ENCODE measurements at regions not wholly inside any gene's neighbourhood (a gene's known extent, or its start where the extent isn't known, plus 50 kb on each side); places are given as distances from the start of the nearest gene placed in this dataset.

GRCh38 chr14:34065236-34065635 is 114.4 kb upstream of the EGLN3 start:
- H3K27me3 ChIP-seq (ENCODE audit: control insufficient read depth in 1 of 2, insufficient read depth in 2 of 2, low read length in 2 of 2): peaks cover under 1 to 22% of the 10 kb centered on the region in 2 experiments; a peak in 3 of 5 replicates
- no TSS peak for BruUV-seq (replicated peaks)
- POLR2A ChIA-PET: no interaction called here
- WGBS (ENCODE audit: low lambda C conversion rate): 68% methylated on average over 4 of the region's 4 CpGs
- no peaks in the 10 kb centered on the region for H3K36me3 ChIP-seq (replicated peaks in 1 of 2; ENCODE audit: control insufficient read depth in 1 of 2, insufficient read depth in 2 of 2, low read length in 2 of 2)
- H3K4me1 ChIP-seq (ENCODE audit: insufficient read depth, low read length): peaks cover 30% of the 10 kb centered on the region
- no peak overlapping the region for H3K27ac ChIP-seq (ENCODE audit: extremely low read length, insufficient read depth, low read length)
- no peak overlapping the region for H3K4me3 ChIP-seq (replicated peaks in 1 of 3; ENCODE audit: insufficient read depth in 1 of 3, low read depth in 2 of 3, low read length in 3 of 3)
- H2AFZ ChIP-seq (ENCODE audit: low read length): no peak overlapping the region
- no peak overlapping the region for H3K4me2 ChIP-seq (ENCODE audit: low read depth, low read length)
- DNase-seq (ENCODE audit: low spot score): no peak
- no peaks in the 10 kb centered on the region for H3K79me2 ChIP-seq (ENCODE audit: insufficient read depth, low read length)
- no peak for FAIRE-seq
- in situ Hi-C loops (cut with HindIII; ENCODE audit: extremely low pct_ligation_motif_present, low pct_unique_long_range_greater_than_20kb) (no loop called here), intact Hi-C loops (cut with micrococcal nuclease; ENCODE audit: unreplicated experiment) (no loop called here)
- ATAC-seq: no peak
- H3K9me3 ChIP-seq (ENCODE audit: low read length): peaks cover 6% of the 10 kb centered on the region; the same call in 1 of the 2 replicates
- CTCF ChIA-PET (ENCODE audit: low intra/inter-chr PET ratio, low total read pairs): no interaction called here
- H3K9ac ChIP-seq (ENCODE audit: insufficient read depth, low read depth, low read length): no peak overlapping the region
- H4K20me1 ChIP-seq (ENCODE audit: insufficient read depth, low read length): no peaks in the 10 kb centered on the region
- TF ChIP-seq U2AF2 (IDR thresholded peaks at IDR 0.05; ENCODE audit: low read depth, low read length) (no peak), RBM22 (optimal IDR thresholded peaks at IDR 0.05; ENCODE audit: low read length) (no peak), ZNF749 (CRISPR knock-in tag; IDR thresholded peaks at IDR 0.05; ENCODE audit: borderline replicate concordance) (no peak), YEATS4 (CRISPR knock-in tag; IDR thresholded peaks at IDR 0.05; ENCODE audit: borderline replicate concordance) (no peak), NPAS2 (CRISPR knock-in tag; IDR thresholded peaks at IDR 0.05; ENCODE audit: borderline replicate concordance) (no peak), ZNF788 (CRISPR knock-in tag; IDR thresholded peaks at IDR 0.05; ENCODE audit: borderline replicate concordance) (0 out of 2 replicates have a peak, but pooled peaks have one; percentile 20), ZNF335 (CRISPR knock-in tag; IDR thresholded peaks at IDR 0.05) (no peak)
- TF ChIP-seq, protein P1, sequence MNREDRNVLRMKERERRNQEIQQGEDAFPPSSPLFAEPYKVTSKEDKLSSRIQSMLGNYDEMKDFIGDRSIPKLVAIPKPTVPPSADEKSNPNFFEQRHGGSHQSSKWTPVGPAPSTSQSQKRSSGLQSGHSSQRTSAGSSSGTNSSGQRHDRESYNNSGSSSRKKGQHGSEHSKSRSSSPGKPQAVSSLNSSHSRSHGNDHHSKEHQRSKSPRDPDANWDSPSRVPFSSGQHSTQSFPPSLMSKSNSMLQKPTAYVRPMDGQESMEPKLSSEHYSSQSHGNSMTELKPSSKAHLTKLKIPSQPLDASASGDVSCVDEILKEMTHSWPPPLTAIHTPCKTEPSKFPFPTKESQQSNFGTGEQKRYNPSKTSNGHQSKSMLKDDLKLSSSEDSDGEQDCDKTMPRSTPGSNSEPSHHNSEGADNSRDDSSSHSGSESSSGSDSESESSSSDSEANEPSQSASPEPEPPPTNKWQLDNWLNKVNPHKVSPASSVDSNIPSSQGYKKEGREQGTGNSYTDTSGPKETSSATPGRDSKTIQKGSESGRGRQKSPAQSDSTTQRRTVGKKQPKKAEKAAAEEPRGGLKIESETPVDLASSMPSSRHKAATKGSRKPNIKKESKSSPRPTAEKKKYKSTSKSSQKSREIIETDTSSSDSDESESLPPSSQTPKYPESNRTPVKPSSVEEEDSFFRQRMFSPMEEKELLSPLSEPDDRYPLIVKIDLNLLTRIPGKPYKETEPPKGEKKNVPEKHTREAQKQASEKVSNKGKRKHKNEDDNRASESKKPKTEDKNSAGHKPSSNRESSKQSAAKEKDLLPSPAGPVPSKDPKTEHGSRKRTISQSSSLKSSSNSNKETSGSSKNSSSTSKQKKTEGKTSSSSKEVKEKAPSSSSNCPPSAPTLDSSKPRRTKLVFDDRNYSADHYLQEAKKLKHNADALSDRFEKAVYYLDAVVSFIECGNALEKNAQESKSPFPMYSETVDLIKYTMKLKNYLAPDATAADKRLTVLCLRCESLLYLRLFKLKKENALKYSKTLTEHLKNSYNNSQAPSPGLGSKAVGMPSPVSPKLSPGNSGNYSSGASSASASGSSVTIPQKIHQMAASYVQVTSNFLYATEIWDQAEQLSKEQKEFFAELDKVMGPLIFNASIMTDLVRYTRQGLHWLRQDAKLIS (CRISPR knock-in tag; IDR thresholded peaks at IDR 0.05): no peak

All from HepG2 (cell line).